NT2/D1 (cell line): ENCODE measurements at regions not wholly inside any gene's neighbourhood (a gene's known extent, or its start where the extent isn't known, plus 50 kb on each side); places are given as distances from the start of the nearest gene placed in this dataset.

Experiments used
- SUZ12 ChIP-seq: IDR thresholded peaks from 2 replicates; pipeline ENCODE4 v1.6.1; 2011; ENCODE audit not compliant: insufficient read length, insufficient read depth; ENCODE audit errors: extremely low read depth
- YY1 ChIP-seq: IDR thresholded peaks from 2 replicates; pipeline ENCODE4 v1.6.1; 2011; ENCODE audit not compliant: insufficient read length, insufficient read depth
- ZNF274 ChIP-seq: IDR thresholded peaks from 2 replicates; pipeline ENCODE4 v1.6.1; 2011; ENCODE audit warnings: mild to moderate bottlenecking, low read depth, low read length

GRCh38 chr6:121555201-121555600, 119.8 kb downstream of the GJA1 start:
- TF ChIP-seq SUZ12 (no peak), ZNF274 (no peak), YY1 (no peak)
